Right lung (tissue), 2 donors: ENCODE measurements at regions not wholly inside any gene's neighbourhood (a gene's known extent, or its start where the extent isn't known, plus 50 kb on each side); places are given as distances from the start of the nearest gene placed in this dataset.

Experiments used
- DNase-seq, 2 donors: peaks; one replicate each; pipeline ENCODE4 v3.0.0-alpha.2; 2013

- DNase-seq = no peak
Measured at GRCh38 chr12:127254420-127254955, 1012.5 kb upstream of the TMEM132C start.

- no peak for DNase-seq
Measured at GRCh38 chr12:127257366-127257935, 1009.5 kb upstream of the TMEM132C start.

- no peak for DNase-seq
Measured at GRCh38 chr12:127260531-127260930, 1006.4 kb upstream of the TMEM132C start.

- DNase-seq = no peak
Measured at GRCh38 chr12:127260999-127261398, 1006.0 kb upstream of the TMEM132C start.

- no peak for DNase-seq
Measured at GRCh38 chr12:127262615-127263014, 1004.4 kb upstream of the TMEM132C start.

GRCh38 chr12:127263621-127264020 lies 1003.3 kb upstream of the TMEM132C start:
- DNase-seq = no peak

GRCh38 chr12:127267128-127267527 lies 999.8 kb upstream of the TMEM132C start:
- DNase-seq = no peak

- no peak for DNase-seq
Measured at GRCh38 chr12:127268213-127268612, 998.8 kb upstream of the TMEM132C start.

GRCh38 chr12:127268706-127269425 lies 998.1 kb upstream of the TMEM132C start:
- no peak for DNase-seq

GRCh38 chr12:127270193-127270592 lies 996.8 kb upstream of the TMEM132C start:
- DNase-seq = no peak

- no peak for DNase-seq
Measured at GRCh38 chr12:127271776-127272175, 995.2 kb upstream of the TMEM132C start.

GRCh38 chr12:127272864-127273263 lies 994.1 kb upstream of the TMEM132C start:
- DNase-seq = no peak

GRCh38 chr12:127273626-127274025 lies 993.3 kb upstream of the TMEM132C start:
- no peak for DNase-seq

GRCh38 chr12:127275416-127275815 lies 991.6 kb upstream of the TMEM132C start:
- DNase-seq = no peak

GRCh38 chr12:127277882-127278281 lies 989.1 kb upstream of the TMEM132C start:
- no peak for DNase-seq

- DNase-seq = no peak
Measured at GRCh38 chr12:127278351-127278750, 988.6 kb upstream of the TMEM132C start.

- peak; percentile 9 to 10 for DNase-seq
Measured at GRCh38 chr12:127280393-127281275, 986.3 kb upstream of the TMEM132C start.

- DNase-seq = no peak
Measured at GRCh38 chr12:127282786-127283565, 984.0 kb upstream of the TMEM132C start.

GRCh38 chr12:127284021-127284420 lies 982.9 kb upstream of the TMEM132C start:
- DNase-seq = no peak

GRCh38 chr12:127284870-127285431 lies 982.0 kb upstream of the TMEM132C start:
- DNase-seq = no peak

GRCh38 chr12:127286281-127286680 lies 980.7 kb upstream of the TMEM132C start:
- DNase-seq = no peak
